MG63 (cell line): ENCODE measurements at regions not wholly inside any gene's neighbourhood (a gene's known extent, or its start where the extent isn't known, plus 50 kb on each side); places are given as distances from the start of the nearest gene placed in this dataset.
A peak's percentile ranks its signal among the peaks of the same experiment; 100 is the strongest.

Experiments
- DNase-seq: peaks from one replicate; pipeline ENCODE4 v3.0.0-alpha.2; 2020
- H3K27me3 ChIP-seq: fragments of 250-450 bp; sonication (Bioruptor Pico); 2 replicates; pipeline ENCODE4 v1.5.1; 2020; ENCODE audit warnings: mild to moderate bottlenecking, moderate library complexity
- H3K36me3 ChIP-seq: fragments of 250-450 bp; sonication (Bioruptor Pico); 2 replicates; pipeline ENCODE4 v1.5.1; 2020; ENCODE audit warnings: mild to moderate bottlenecking, moderate library complexity
- H3K4me3 ChIP-seq: fragments of 250-450 bp; sonication (Bioruptor Pico); 2 replicates; pipeline ENCODE4 v1.5.1; 2020; ENCODE audit warnings: mild to moderate bottlenecking, moderate library complexity
- H3K9me3 ChIP-seq: fragments of 250-450 bp; sonication (Bioruptor Pico); 2 replicates; pipeline ENCODE4 v1.5.1; 2020; ENCODE audit warnings: mild to moderate bottlenecking, moderate library complexity

- peak; percentile 15 for DNase-seq
- Histone ChIP-seq H3K9me3 (no peaks in the 10 kb centered on the region), H3K36me3 (no peaks in the 10 kb centered on the region), H3K4me3 (no peak overlapping the region), H3K27me3 (no peaks in the 10 kb centered on the region)
Observed at GRCh38 chr7:47724335-47724982, 142.5 kb upstream of the TNS3 start.

- no peak for DNase-seq
- H3K27me3 ChIP-seq = no peaks in the 10 kb centered on the region
- H3K4me3 ChIP-seq = no peak overlapping the region
- no peaks in the 10 kb centered on the region for H3K9me3 ChIP-seq
- H3K36me3 ChIP-seq = no peaks in the 10 kb centered on the region
Observed at GRCh38 chr7:47722126-47722525, 140.2 kb upstream of the TNS3 start.

GRCh38 chr7:47721670-47722069 is 139.8 kb upstream of the TNS3 start:
- Histone ChIP-seq H3K36me3 (no peaks in the 10 kb centered on the region), H3K9me3 (no peaks in the 10 kb centered on the region), H3K4me3 (no peak overlapping the region), H3K27me3 (no peaks in the 10 kb centered on the region)
- DNase-seq = no peak

- no peak for DNase-seq
- Histone ChIP-seq H3K27me3 (no peaks in the 10 kb centered on the region), H3K4me3 (no peak overlapping the region), H3K9me3 (no peaks in the 10 kb centered on the region), H3K36me3 (no peaks in the 10 kb centered on the region)
Observed at GRCh38 chr7:47720907-47721244, 139.0 kb upstream of the TNS3 start.

- no peaks in the 10 kb centered on the region for H3K27me3 ChIP-seq
- H3K9me3 ChIP-seq = no peaks in the 10 kb centered on the region
- peak; percentile 6 for DNase-seq
- H3K36me3 ChIP-seq = no peaks in the 10 kb centered on the region
- no peak overlapping the region for H3K4me3 ChIP-seq
Observed at GRCh38 chr7:47720141-47720906, 138.4 kb upstream of the TNS3 start.

DNA sequence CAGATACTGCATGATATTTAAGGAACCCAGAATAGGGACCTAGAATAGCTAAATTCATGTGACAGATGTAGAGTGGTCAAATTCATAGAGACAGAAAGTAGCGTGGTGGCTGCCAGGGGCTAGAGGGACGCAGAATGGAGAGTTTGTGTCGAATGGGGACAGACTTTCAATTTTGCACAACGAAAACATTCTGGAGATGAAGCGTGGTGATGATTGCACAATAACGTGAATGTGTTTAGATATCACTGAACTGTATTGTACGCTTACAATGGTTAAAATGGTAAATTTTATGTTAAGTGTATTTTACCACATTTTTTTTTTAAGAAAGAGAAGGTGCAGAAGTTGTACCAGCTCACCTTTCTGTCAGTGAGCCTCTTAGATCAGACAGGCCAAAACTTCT is 137.8 kb upstream of the TNS3 start:
- Histone ChIP-seq H3K36me3 (no peaks in the 10 kb centered on the region), H3K9me3 (no peaks in the 10 kb centered on the region), H3K27me3 (no peaks in the 10 kb centered on the region), H3K4me3 (no peak overlapping the region)
- no peak for DNase-seq

DNA sequence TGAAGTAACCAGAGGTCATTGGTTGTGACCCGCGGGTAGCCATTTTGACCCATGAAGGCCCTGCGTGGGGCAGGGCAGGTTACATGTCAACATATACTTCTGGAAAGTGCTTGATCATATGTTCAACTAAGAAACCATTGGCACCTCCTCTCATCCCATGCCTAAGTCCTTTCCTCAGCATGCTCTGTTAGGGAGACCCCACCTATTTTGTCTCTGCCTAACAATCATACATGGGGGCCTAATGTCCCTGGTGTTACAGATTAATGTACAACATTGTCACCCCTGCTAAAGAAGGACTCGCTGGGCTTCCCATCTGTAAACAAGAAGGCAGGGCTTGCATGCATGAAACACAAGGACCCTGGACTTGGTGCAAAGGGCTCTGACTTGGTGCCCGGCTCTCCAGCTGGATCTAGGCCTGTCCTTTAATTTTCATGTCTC is 133.7 kb upstream of the TNS3 start:
- Histone ChIP-seq H3K27me3 (no peaks in the 10 kb centered on the region), H3K9me3 (no peaks in the 10 kb centered on the region), H3K4me3 (no peak overlapping the region), H3K36me3 (no peaks in the 10 kb centered on the region)
- DNase-seq = no peak

- no peaks in the 10 kb centered on the region for H3K27me3 ChIP-seq
- H3K9me3 ChIP-seq = no peaks in the 10 kb centered on the region
- no peak for DNase-seq
- H3K4me3 ChIP-seq = no peak overlapping the region
- no peaks in the 10 kb centered on the region for H3K36me3 ChIP-seq
Observed at GRCh38 chr7:47714669-47715607, 133.0 kb upstream of the TNS3 start.

DNA sequence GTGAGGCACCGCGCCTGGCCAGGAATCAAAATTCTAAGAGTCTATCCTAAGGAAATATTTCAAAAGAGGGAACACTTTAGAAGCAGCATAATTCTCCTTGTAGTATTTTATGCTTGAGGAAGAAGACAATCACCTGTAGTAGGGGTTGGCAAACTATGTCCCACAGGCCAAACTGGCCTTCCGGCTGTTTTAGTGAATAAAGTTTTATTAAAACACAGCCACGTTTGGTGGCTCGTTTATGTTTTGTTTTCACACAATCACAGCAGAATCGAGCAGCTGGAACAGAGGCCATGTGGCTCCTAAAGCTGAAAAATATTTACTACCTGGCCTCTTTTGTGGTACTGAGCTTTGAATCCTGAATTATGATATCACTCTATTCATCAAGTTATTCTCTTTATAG is 131.7 kb upstream of the TNS3 start:
- no peaks in the 10 kb centered on the region for H3K27me3 ChIP-seq
- DNase-seq = no peak

GRCh38 chr7:47712416-47712815 is 130.5 kb upstream of the TNS3 start:
- no peak for DNase-seq
- Histone ChIP-seq H3K36me3 (no peaks in the 10 kb centered on the region), H3K9me3 (no peaks in the 10 kb centered on the region), H3K27me3 (no peaks in the 10 kb centered on the region), H3K4me3 (no peak overlapping the region)

More for the DNA sequence above, 131.7 kb upstream of the TNS3 start:
- H3K36me3 ChIP-seq = no peaks in the 10 kb centered on the region
- no peak overlapping the region for H3K4me3 ChIP-seq
- H3K9me3 ChIP-seq = no peaks in the 10 kb centered on the region

GRCh38 chr7:47711776-47712175 is 129.9 kb upstream of the TNS3 start:
- H3K36me3 ChIP-seq = no peaks in the 10 kb centered on the region

DNA sequence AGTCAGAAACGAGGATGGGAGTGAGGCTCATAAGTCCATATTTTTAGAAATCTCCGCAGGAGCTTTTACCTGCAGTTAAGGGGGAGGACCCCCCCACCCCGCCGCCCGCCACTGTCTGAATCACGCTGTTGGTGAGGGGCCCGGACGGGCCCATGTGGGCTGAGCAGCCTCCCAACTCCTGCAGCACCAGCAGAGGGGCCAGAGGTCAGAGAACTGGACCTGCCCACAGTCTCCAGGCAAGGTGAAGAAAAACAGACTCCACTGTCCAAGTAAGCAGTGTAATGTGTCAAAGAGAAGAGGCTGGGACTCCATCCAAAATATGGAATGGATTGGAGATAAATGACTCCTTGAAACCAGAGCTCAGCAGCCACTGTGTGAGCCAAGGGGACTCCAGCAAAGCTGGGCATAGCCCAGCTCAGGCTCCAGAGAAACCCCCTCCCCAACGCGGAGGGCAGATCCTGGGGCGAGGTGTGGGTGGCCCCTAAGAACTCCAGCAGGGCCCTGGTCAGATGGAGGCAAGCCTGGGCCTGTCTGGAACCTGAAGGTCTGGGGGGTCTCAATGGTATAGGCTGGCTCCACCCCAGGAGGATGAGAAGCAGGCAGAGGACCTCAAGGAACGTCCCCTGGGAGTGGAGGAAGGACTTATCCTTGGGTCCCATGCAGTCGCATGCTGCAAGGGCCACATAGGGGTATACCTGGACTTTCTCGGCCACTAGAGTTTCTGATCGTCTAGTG is 128.5 kb upstream of the TNS3 start:
- no peaks in the 10 kb centered on the region for H3K9me3 ChIP-seq
- no peaks in the 10 kb centered on the region for H3K27me3 ChIP-seq
- no peak overlapping the region for H3K4me3 ChIP-seq
- no peak for DNase-seq
- H3K36me3 ChIP-seq = no peaks in the 10 kb centered on the region

More at GRCh38 chr7:47711776-47712175, 129.9 kb upstream of the TNS3 start:
- DNase-seq = no peak
- H3K4me3 ChIP-seq = no peak overlapping the region
- H3K9me3 ChIP-seq = no peaks in the 10 kb centered on the region
- no peaks in the 10 kb centered on the region for H3K27me3 ChIP-seq

GRCh38 chr7:47709451-47709850 is 127.5 kb upstream of the TNS3 start:
- Histone ChIP-seq H3K36me3 (no peaks in the 10 kb centered on the region), H3K27me3 (no peaks in the 10 kb centered on the region), H3K4me3 (no peak overlapping the region), H3K9me3 (no peaks in the 10 kb centered on the region)
- DNase-seq = no peak

- DNase-seq = no peak
- Histone ChIP-seq H3K27me3 (no peaks in the 10 kb centered on the region), H3K4me3 (no peak overlapping the region), H3K9me3 (no peaks in the 10 kb centered on the region), H3K36me3 (no peaks in the 10 kb centered on the region)
Observed at GRCh38 chr7:47709051-47709450, 127.1 kb upstream of the TNS3 start.

DNA sequence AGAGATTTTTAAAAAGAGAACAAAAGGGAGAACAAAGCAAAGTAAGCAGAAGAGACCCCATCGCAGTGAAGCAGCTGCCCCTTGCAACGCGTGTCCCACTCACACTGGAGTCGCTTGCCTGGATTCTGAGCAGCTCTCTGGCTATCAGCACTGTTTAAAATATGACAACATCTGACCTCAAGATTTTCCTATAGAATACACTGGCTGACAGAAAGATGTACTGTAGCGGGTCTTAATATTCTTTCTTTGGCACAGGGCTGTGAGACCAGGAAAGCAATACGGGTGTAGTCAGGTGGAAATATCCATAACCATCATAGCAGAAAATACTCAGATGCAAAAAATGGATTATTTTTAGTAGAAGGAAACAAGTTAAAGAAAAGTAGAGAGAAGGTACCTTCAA is 125.7 kb upstream of the TNS3 start:
- Histone ChIP-seq H3K9me3 (no peaks in the 10 kb centered on the region), H3K36me3 (no peaks in the 10 kb centered on the region), H3K4me3 (no peak overlapping the region), H3K27me3 (no peaks in the 10 kb centered on the region)
- DNase-seq = no peak

GRCh38 chr7:47704936-47705335 is 123.0 kb upstream of the TNS3 start:
- H3K9me3 ChIP-seq = no peaks in the 10 kb centered on the region
- no peak for DNase-seq
- no peaks in the 10 kb centered on the region for H3K36me3 ChIP-seq
- H3K4me3 ChIP-seq = no peak overlapping the region
- H3K27me3 ChIP-seq = no peaks in the 10 kb centered on the region

DNA sequence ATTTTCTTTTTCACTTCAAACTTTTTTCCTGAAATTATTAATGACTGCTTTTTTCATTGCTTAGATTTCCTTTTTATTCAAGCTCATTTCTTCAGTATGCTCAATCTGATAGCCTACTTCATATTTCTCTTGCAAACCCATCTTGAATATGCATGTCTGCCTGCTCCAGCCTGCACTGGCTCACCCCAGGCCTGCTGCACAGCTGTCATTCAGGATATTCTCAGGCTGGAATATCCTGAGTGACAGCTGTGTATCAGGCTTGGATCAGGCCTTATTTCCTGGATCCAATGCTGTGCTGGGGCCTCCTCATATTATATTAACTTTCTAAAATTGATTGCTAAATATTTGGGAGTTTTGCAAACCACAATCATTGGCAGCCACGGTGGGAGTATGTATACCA is 120.2 kb upstream of the TNS3 start:
- H3K36me3 ChIP-seq = no peaks in the 10 kb centered on the region

More for the DNA sequence above, 120.2 kb upstream of the TNS3 start:
- Histone ChIP-seq H3K27me3 (no peaks in the 10 kb centered on the region), H3K4me3 (no peak overlapping the region), H3K9me3 (no peaks in the 10 kb centered on the region)
- no peak for DNase-seq
